ENCODE measurements at regions not wholly inside any gene's neighbourhood (a gene's known extent, or its start where the extent isn't known, plus 50 kb on each side); places are given as distances from the start of the nearest gene placed in this dataset.

DNA sequence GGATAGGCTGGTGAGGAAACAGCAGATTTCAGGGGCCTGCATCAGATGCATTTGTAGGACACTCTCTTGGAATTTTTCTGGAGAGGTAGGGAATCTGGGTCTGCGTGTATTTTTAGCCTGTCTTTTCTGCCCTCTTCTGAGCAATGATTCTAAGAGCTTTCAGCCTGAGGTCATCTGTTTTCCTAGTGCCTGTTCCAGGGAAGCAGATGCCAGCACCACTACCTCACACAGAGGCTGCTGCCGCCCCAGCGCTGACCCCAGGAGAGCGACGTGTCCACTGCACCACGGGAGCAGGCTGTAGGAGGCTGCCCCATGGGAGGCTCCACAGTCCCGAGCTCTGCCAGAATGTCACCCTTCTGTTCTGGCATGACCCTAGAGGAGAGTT is 316.5 kb downstream of the CYP26B1 start (continued):
- TF ChIP-seq, protein P1, sequence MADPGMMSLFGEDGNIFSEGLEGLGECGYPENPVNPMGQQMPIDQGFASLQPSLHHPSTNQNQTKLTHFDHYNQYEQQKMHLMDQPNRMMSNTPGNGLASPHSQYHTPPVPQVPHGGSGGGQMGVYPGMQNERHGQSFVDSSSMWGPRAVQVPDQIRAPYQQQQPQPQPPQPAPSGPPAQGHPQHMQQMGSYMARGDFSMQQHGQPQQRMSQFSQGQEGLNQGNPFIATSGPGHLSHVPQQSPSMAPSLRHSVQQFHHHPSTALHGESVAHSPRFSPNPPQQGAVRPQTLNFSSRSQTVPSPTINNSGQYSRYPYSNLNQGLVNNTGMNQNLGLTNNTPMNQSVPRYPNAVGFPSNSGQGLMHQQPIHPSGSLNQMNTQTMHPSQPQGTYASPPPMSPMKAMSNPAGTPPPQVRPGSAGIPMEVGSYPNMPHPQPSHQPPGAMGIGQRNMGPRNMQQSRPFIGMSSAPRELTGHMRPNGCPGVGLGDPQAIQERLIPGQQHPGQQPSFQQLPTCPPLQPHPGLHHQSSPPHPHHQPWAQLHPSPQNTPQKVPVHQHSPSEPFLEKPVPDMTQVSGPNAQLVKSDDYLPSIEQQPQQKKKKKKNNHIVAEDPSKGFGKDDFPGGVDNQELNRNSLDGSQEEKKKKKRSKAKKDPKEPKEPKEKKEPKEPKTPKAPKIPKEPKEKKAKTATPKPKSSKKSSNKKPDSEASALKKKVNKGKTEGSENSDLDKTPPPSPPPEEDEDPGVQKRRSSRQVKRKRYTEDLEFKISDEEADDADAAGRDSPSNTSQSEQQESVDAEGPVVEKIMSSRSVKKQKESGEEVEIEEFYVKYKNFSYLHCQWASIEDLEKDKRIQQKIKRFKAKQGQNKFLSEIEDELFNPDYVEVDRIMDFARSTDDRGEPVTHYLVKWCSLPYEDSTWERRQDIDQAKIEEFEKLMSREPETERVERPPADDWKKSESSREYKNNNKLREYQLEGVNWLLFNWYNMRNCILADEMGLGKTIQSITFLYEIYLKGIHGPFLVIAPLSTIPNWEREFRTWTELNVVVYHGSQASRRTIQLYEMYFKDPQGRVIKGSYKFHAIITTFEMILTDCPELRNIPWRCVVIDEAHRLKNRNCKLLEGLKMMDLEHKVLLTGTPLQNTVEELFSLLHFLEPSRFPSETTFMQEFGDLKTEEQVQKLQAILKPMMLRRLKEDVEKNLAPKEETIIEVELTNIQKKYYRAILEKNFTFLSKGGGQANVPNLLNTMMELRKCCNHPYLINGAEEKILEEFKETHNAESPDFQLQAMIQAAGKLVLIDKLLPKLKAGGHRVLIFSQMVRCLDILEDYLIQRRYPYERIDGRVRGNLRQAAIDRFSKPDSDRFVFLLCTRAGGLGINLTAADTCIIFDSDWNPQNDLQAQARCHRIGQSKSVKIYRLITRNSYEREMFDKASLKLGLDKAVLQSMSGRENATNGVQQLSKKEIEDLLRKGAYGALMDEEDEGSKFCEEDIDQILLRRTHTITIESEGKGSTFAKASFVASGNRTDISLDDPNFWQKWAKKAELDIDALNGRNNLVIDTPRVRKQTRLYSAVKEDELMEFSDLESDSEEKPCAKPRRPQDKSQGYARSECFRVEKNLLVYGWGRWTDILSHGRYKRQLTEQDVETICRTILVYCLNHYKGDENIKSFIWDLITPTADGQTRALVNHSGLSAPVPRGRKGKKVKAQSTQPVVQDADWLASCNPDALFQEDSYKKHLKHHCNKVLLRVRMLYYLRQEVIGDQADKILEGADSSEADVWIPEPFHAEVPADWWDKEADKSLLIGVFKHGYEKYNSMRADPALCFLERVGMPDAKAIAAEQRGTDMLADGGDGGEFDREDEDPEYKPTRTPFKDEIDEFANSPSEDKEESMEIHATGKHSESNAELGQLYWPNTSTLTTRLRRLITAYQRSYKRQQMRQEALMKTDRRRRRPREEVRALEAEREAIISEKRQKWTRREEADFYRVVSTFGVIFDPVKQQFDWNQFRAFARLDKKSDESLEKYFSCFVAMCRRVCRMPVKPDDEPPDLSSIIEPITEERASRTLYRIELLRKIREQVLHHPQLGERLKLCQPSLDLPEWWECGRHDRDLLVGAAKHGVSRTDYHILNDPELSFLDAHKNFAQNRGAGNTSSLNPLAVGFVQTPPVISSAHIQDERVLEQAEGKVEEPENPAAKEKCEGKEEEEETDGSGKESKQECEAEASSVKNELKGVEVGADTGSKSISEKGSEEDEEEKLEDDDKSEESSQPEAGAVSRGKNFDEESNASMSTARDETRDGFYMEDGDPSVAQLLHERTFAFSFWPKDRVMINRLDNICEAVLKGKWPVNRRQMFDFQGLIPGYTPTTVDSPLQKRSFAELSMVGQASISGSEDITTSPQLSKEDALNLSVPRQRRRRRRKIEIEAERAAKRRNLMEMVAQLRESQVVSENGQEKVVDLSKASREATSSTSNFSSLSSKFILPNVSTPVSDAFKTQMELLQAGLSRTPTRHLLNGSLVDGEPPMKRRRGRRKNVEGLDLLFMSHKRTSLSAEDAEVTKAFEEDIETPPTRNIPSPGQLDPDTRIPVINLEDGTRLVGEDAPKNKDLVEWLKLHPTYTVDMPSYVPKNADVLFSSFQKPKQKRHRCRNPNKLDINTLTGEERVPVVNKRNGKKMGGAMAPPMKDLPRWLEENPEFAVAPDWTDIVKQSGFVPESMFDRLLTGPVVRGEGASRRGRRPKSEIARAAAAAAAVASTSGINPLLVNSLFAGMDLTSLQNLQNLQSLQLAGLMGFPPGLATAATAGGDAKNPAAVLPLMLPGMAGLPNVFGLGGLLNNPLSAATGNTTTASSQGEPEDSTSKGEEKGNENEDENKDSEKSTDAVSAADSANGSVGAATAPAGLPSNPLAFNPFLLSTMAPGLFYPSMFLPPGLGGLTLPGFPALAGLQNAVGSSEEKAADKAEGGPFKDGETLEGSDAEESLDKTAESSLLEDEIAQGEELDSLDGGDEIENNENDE (IDR thresholded peaks at IDR 0.05; ENCODE audit: insufficient replicate concordance, low read length), result no peak
- TF ChIP-seq EGR1 (IDR thresholded peaks at IDR 0.05; ENCODE audit: borderline replicate concordance, low read depth, low read length), result no peak
- TF ChIP-seq NRF1 (IDR thresholded peaks at IDR 0.05; ENCODE audit: low read depth, low read length), result no peak
- TF ChIP-seq YY1 (IDR thresholded peaks at IDR 0.05; ENCODE audit: low read depth, low read length), result no peak
- no peak for TF ChIP-seq TCF12 (IDR thresholded peaks at IDR 0.05; ENCODE audit: low read depth, low read length)
- TF ChIP-seq GABPA (IDR thresholded peaks at IDR 0.05; ENCODE audit: borderline replicate concordance, insufficient read depth, low read length), result no peak
- TF ChIP-seq SUZ12 (IDR thresholded peaks at IDR 0.05; ENCODE audit: low read length), result no peak
- no peak for TF ChIP-seq CTBP2 (IDR thresholded peaks at IDR 0.05; ENCODE audit: borderline replicate concordance, insufficient read depth, insufficient read length, low read length)
- no peak for TF ChIP-seq SRF (IDR thresholded peaks at IDR 0.05; ENCODE audit: low read depth, low read length)
- TF ChIP-seq JUN (IDR thresholded peaks at IDR 0.05; ENCODE audit: low read depth, low read length), result no peak
- TF ChIP-seq MAFK (IDR thresholded peaks at IDR 0.05; ENCODE audit: low read depth, low read length), result no peak
- TF ChIP-seq EP300 (IDR thresholded peaks at IDR 0.05; ENCODE audit: borderline replicate concordance in 1 of 2, low read depth in 2 of 2, low read length in 2 of 2), result no peak
- no peak for TF ChIP-seq GTF2F1 (IDR thresholded peaks at IDR 0.05; ENCODE audit: borderline replicate concordance, low read depth, low read length)
